ENCODE measurements at regions not wholly inside any gene's neighbourhood (a gene's known extent, or its start where the extent isn't known, plus 50 kb on each side); places are given as distances from the start of the nearest gene placed in this dataset.

GRCh38 chr13:42497798-42498197 lies 76.2 kb upstream of the TNFSF11 start:
- no peak for TF ChIP-seq ZBTB17 (tag by site-specific recombination; IDR thresholded peaks at IDR 0.05)
- no peak for TF ChIP-seq ZNF324 (tag by site-specific recombination; IDR thresholded peaks at IDR 0.05)
- TF ChIP-seq ZNF18 (tag by site-specific recombination; IDR thresholded peaks at IDR 0.05), result no peak
- TF ChIP-seq CTCF (tag by site-specific recombination; IDR thresholded peaks at IDR 0.05), result no peak
- TF ChIP-seq YY1 (tag by site-specific recombination; IDR thresholded peaks at IDR 0.05), result no peak
- TF ChIP-seq ZNF292 (tag by site-specific recombination; IDR thresholded peaks at IDR 0.05; ENCODE audit: borderline replicate concordance, low read depth), result no peak
- no peak for TF ChIP-seq ZNF837 (tag by site-specific recombination; IDR thresholded peaks at IDR 0.05)

All from HEK293 (cell line).